Loucy (cell line): ENCODE measurements at regions not wholly inside any gene's neighbourhood (a gene's known extent, or its start where the extent isn't known, plus 50 kb on each side); places are given as distances from the start of the nearest gene placed in this dataset.

Source experiments
- EZH2phosphoT487 ChIP-seq: fragments of 200-600 bp; IDR thresholded peaks from 2 replicates; pipeline ENCODE4 v1.6.1; 2018; ENCODE audit warnings: antibody characterized with exemption, mild to moderate bottlenecking, moderate library complexity, borderline replicate concordance
- TF ChIP-seq, protein P1 (sequence below): fragments of 200-600 bp; sonication (generic); conservative IDR thresholded peaks from 2 replicates; pipeline ENCODE4 v1.5.1; 2014; ENCODE audit warnings: mild to moderate bottlenecking, antibody characterized with exemption, low read length

DNA sequence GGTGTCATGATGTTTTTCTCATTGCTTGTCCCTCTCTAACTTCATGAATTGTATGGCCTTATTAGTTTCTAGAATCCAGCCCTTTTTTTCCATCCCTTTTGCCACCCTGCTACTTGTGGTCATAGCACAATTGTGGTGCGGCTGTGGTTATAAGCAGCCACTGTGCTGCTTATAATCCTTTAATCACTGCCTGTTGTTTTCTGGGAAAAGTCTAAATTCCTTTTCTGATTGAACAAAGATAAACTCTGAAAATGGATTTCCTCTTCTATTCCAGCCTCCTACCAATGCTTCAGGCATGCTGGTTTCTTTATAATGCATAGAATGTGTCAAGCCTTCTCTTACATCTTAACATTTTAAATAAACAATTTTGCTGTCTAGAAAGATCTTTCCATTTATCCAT lies 319.5 kb downstream of the C3orf38 start:
- TF ChIP-seq, protein P1, sequence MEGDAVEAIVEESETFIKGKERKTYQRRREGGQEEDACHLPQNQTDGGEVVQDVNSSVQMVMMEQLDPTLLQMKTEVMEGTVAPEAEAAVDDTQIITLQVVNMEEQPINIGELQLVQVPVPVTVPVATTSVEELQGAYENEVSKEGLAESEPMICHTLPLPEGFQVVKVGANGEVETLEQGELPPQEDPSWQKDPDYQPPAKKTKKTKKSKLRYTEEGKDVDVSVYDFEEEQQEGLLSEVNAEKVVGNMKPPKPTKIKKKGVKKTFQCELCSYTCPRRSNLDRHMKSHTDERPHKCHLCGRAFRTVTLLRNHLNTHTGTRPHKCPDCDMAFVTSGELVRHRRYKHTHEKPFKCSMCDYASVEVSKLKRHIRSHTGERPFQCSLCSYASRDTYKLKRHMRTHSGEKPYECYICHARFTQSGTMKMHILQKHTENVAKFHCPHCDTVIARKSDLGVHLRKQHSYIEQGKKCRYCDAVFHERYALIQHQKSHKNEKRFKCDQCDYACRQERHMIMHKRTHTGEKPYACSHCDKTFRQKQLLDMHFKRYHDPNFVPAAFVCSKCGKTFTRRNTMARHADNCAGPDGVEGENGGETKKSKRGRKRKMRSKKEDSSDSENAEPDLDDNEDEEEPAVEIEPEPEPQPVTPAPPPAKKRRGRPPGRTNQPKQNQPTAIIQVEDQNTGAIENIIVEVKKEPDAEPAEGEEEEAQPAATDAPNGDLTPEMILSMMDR = no peak
- TF ChIP-seq EZH2phosphoT487 = no peak
